HepG2 (cell line): ENCODE measurements at regions not wholly inside any gene's neighbourhood (a gene's known extent, or its start where the extent isn't known, plus 50 kb on each side); places are given as distances from the start of the nearest gene placed in this dataset.

Source experiments
- ATAC-seq: fragments of 200-7000 bp; cut with Tn5 transposase; 3 replicates; pipeline ENCODE4 v1.9.1; 2020; ENCODE audit warnings: mild to moderate bottlenecking, moderate library complexity
- BruUV-seq: library from RNA; stranded (reverse); fragments of 400-500 nt; replicated peaks from 2 replicates; lab custom pipeline; 2021; lab: Mats Ljungman, UMichigan
- CTCF ChIA-PET: fragments of 300-600 bp; formaldehyde crosslinking; extraction: SDS; loops from one replicate; lab custom pipeline; 2021; ENCODE audit warnings: low total read pairs, inconsistent platforms, low intra/inter-chr PET ratio; lab: Yijun Ruan, JAX
- POLR2A ChIA-PET: fragments of 350-600 bp; sonication (Branson Sonifier 250); formaldehyde crosslinking; loops from one replicate; lab custom pipeline; 2020; ENCODE audit warnings: antibody characterized with exemption, inconsistent platforms; lab: Yijun Ruan, JAX
- DNase-seq: peaks from one replicate; pipeline ENCODE4 v3.0.0-alpha.2; 2015; ENCODE audit warnings: low spot score
- FAIRE-seq: peaks from 3 replicates; lab custom pipeline; 2011; peaks lifted over from hg19 to GRCh38; lab: Jason Lieb, UNC
- H2AFZ ChIP-seq: one replicate; pipeline ENCODE4 v1.6.1; 2011; ENCODE audit warnings: low read length, inconsistent platforms
- H3K27ac ChIP-seq: fragments of 300-600 bp; 3 replicates; pipeline ENCODE4 v1.8.0; 2011; ENCODE audit warnings: mixed run types, mild to moderate bottlenecking, mixed read lengths, low read length, inconsistent platforms; ENCODE audit not compliant: insufficient read depth; ENCODE audit errors: extremely low read length
- H3K27me3 ChIP-seq, 2 experiments: fragments of 200-600 bp in 1 of 2; 2 replicates in 1 of 2; 3 replicates in 1 of 2; pipeline versions ENCODE4 v1.6.0 to v1.8.0; 2011; ENCODE audit warnings: low read length in 2 of 2, mild to moderate bottlenecking in 2 of 2, moderate library complexity in 2 of 2, inconsistent platforms in 1 of 2; ENCODE audit not compliant: insufficient read depth in 2 of 2, control insufficient read depth in 1 of 2
- H3K36me3 ChIP-seq, 2 experiments: fragments of 200-600 bp in 1 of 2; replicated peaks in 1 of 2; 2 replicates in 1 of 2; 3 replicates in 1 of 2; pipeline versions ENCODE4 v1.5.1 to v1.8.0; 2011; ENCODE audit warnings: low read length in 2 of 2, inconsistent platforms in 1 of 2; ENCODE audit not compliant: insufficient read depth in 2 of 2, control insufficient read depth in 1 of 2
- H3K4me1 ChIP-seq: 2 replicates; pipeline ENCODE4 v1.5.1; 2012; ENCODE audit warnings: low read length, inconsistent platforms; ENCODE audit not compliant: insufficient read depth
- H3K4me2 ChIP-seq: 2 replicates; pipeline ENCODE4 v1.6.0; 2011; ENCODE audit warnings: low read depth, low read length, inconsistent platforms
- H3K4me3 ChIP-seq, 3 experiments: fragments of 200-600 bp in 1 of 3; sonication (generic), shearing (Covaris generic) in 1 of 3; replicated peaks in 1 of 3; 2 replicates each; pipeline ENCODE4 v1.5.1; 2011 to 2016; ENCODE audit warnings: low read length in 3 of 3, inconsistent platforms in 2 of 3, low read depth in 2 of 3, mild to moderate bottlenecking in 2 of 3, control low read depth in 1 of 3, mixed read lengths in 1 of 3; ENCODE audit not compliant: insufficient read depth in 1 of 3
- H3K79me2 ChIP-seq: one replicate; pipeline ENCODE4 v1.6.1; 2011; ENCODE audit warnings: low read length, inconsistent platforms; ENCODE audit not compliant: insufficient read depth
- H3K9ac ChIP-seq: 2 replicates; pipeline ENCODE4 v1.6.0; 2011; ENCODE audit warnings: mild to moderate bottlenecking, low read depth, low read length, inconsistent platforms; ENCODE audit not compliant: insufficient read depth
- H3K9me3 ChIP-seq: 2 replicates; pipeline ENCODE4 v1.5.1; 2012; ENCODE audit warnings: mild to moderate bottlenecking, low read length
- H4K20me1 ChIP-seq: 2 replicates; pipeline ENCODE4 v1.6.0; 2011; ENCODE audit warnings: inconsistent platforms, mild to moderate bottlenecking, low read length, moderate library complexity; ENCODE audit not compliant: insufficient read depth
- ARNTL ChIP-seq: sonication (generic); formaldehyde crosslinking; IDR thresholded peaks from 2 replicates; pipeline ENCODE4 v1.4.0; 2020; ENCODE audit warnings: mild to moderate bottlenecking, missing genetic modification reagents
- CBFB ChIP-seq: sonication (generic); formaldehyde crosslinking; IDR thresholded peaks from 2 replicates; pipeline ENCODE4 v1.4.0; 2020; ENCODE audit warnings: missing genetic modification reagents
- DMAP1 ChIP-seq: IDR thresholded peaks from 2 replicates; pipeline ENCODE4 v1.6.1; 2016
- MYNN ChIP-seq: sonication (generic); formaldehyde crosslinking; IDR thresholded peaks from 2 replicates; pipeline ENCODE4 v1.4.0; 2020; ENCODE audit warnings: mild to moderate bottlenecking, low read depth, missing genetic modification reagents
- NCOA1 ChIP-seq: sonication (generic); formaldehyde crosslinking; IDR thresholded peaks from 2 replicates; pipeline ENCODE4 v1.9.0; 2021; ENCODE audit warnings: missing genetic modification reagents
- STAT5B ChIP-seq: sonication (generic); formaldehyde crosslinking; IDR thresholded peaks from 2 replicates; pipeline ENCODE4 v1.4.0; 2020; ENCODE audit warnings: missing genetic modification reagents
- ZFAT ChIP-seq: sonication (generic); formaldehyde crosslinking; conservative IDR thresholded peaks from 2 replicates; pipeline ENCODE4 v1.8.1; 2023; ENCODE audit warnings: missing genetic modification reagents, inconsistent platforms
- ZNF160 ChIP-seq: sonication (generic); formaldehyde crosslinking; IDR thresholded peaks from 2 replicates; pipeline ENCODE4 v1.8.0; 2022; ENCODE audit warnings: mild to moderate bottlenecking, inconsistent platforms, missing genetic modification reagents
- WGBS: methylation state at CpG from one replicate; pipeline ENCODE4 v1.1.6; 2017; ENCODE audit warnings: low lambda C conversion rate; 5-methylcytosine and 5-hydroxymethylcytosine counted together
- in situ Hi-C: cut with HindIII; loops from 2 replicates; pipeline ENCODE4 v1.10.0; 2017; ENCODE audit warnings: low pct_unique_long_range_greater_than_20kb; ENCODE audit not compliant: extremely low pct_ligation_motif_present
- intact Hi-C: fragments of 100-400 bp; cut with micrococcal nuclease; formaldehyde crosslinking; loops from one replicate; pipeline ENCODE4 v1.10.0; 2022; ENCODE audit not compliant: unreplicated experiment
- TF ChIP-seq, protein P1 (sequence below), 2 experiments: sonication (generic) in 1 of 2; formaldehyde crosslinking in 1 of 2; IDR thresholded peaks; 2 replicates each; pipeline versions ENCODE4 v1.6.1 to v1.9.0; 2014 to 2022; ENCODE audit warnings: antibody characterized with exemption in 1 of 2, borderline replicate concordance in 1 of 2, inconsistent platforms in 1 of 2, low read depth in 1 of 2, missing genetic modification reagents in 1 of 2
- TF ChIP-seq, protein P2 (sequence below), 2 experiments: sonication (generic) in 1 of 2; formaldehyde crosslinking in 1 of 2; IDR thresholded peaks; 2 replicates each; pipeline versions ENCODE4 v1.4.0 to v1.6.1; 2018 to 2020; ENCODE audit warnings: missing genetic modification reagents in 2 of 2, borderline replicate concordance in 1 of 2, low read depth in 1 of 2, mild to moderate bottlenecking in 1 of 2, missing biosample characterization in 1 of 2

DNA sequence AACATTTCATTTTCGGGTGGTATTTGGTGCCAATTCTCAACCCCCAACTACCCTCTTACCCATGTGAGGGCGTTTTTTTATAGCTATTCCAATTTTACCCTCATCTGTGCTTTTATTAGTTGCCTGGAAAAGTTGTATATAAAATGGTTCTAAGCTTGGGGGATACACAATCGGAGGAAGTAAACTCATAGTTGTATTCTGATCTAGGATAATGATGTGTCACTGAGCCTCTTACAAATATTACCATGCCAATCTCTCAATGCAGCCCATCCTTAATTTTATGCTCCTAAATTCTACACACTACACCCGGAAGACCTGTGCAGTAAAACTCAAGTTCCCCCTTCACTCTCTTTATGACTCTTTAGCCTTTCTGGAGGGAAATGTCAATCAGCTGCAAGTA lies 1206.5 kb upstream of the FLRT2 start (continued):
- no peak for TF ChIP-seq DMAP1 (CRISPR knock-in tag)
- TF ChIP-seq, all 625 proteins: peak for 0

DNA sequence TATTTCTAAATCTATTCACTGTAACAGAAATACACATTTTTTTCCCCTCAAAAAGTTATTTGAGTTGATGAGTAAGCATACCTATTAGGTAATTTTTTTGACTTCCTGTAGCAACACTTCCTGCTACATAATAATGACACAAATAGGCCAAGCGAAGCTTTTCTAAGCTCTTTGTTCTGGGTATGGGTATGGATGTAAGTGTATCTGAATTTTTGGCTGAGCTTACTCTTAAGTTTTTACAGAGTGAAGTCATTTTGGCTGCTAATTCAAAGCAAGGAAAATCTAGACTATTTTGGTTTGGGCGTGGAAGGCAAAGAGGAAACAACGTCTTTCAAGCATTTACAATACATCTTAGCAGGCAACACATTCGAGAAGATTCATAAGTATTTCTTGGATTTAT lies 1206.0 kb upstream of the FLRT2 start:
- Histone ChIP-seq H4K20me1 (no peaks in the 10 kb centered on the region), H3K4me3 (no peak overlapping the region), H3K9me3 (peaks cover 92% of the 10 kb centered on the region), H3K9ac (no peak overlapping the region), H3K4me2 (no peak overlapping the region), H3K4me1 (no peaks in the 10 kb centered on the region), H3K79me2 (no peaks in the 10 kb centered on the region), H3K27me3 (no peaks in the 10 kb centered on the region), H3K27ac (no peak overlapping the region), H2AFZ (no peak overlapping the region), H3K36me3 (no peaks in the 10 kb centered on the region)
- under 1% methylated on average over 4 of the region's 4 CpGs for WGBS
- FAIRE-seq (no peak), DNase-seq (no peak), ATAC-seq (no peak)
- in situ Hi-C loops, result no loop called here
- POLR2A ChIA-PET, result no interaction called here
- BruUV-seq, result no TSS peak
- intact Hi-C loops, result no loop called here
- CTCF ChIA-PET, result no interaction called here
- no peak for TF ChIP-seq MYNN (CRISPR knock-in tag)
- TF ChIP-seq, protein P1, sequence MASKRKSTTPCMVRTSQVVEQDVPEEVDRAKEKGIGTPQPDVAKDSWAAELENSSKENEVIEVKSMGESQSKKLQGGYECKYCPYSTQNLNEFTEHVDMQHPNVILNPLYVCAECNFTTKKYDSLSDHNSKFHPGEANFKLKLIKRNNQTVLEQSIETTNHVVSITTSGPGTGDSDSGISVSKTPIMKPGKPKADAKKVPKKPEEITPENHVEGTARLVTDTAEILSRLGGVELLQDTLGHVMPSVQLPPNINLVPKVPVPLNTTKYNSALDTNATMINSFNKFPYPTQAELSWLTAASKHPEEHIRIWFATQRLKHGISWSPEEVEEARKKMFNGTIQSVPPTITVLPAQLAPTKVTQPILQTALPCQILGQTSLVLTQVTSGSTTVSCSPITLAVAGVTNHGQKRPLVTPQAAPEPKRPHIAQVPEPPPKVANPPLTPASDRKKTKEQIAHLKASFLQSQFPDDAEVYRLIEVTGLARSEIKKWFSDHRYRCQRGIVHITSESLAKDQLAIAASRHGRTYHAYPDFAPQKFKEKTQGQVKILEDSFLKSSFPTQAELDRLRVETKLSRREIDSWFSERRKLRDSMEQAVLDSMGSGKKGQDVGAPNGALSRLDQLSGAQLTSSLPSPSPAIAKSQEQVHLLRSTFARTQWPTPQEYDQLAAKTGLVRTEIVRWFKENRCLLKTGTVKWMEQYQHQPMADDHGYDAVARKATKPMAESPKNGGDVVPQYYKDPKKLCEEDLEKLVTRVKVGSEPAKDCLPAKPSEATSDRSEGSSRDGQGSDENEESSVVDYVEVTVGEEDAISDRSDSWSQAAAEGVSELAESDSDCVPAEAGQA (IDR thresholded peaks at IDR 0.05; ENCODE audit: low read depth), result no peak
- TF ChIP-seq, protein P1 (CRISPR knock-in tag; IDR thresholded peaks at IDR 0.05; ENCODE audit: borderline replicate concordance), result no peak
- TF ChIP-seq CBFB (CRISPR knock-in tag), result no peak
- no peak for TF ChIP-seq ZNF160 (CRISPR knock-in tag)
- TF ChIP-seq, protein P2, sequence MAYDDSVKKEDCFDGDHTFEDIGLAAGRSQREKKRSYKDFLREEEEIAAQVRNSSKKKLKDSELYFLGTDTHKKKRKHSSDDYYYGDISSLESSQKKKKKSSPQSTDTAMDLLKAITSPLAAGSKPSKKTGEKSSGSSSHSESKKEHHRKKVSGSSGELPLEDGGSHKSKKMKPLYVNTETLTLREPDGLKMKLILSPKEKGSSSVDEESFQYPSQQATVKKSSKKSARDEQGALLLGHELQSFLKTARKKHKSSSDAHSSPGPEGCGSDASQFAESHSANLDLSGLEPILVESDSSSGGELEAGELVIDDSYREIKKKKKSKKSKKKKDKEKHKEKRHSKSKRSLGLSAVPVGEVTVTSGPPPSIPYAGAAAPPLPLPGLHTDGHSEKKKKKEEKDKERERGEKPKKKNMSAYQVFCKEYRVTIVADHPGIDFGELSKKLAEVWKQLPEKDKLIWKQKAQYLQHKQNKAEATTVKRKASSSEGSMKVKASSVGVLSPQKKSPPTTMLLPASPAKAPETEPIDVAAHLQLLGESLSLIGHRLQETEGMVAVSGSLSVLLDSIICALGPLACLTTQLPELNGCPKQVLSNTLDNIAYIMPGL (CRISPR knock-in tag; IDR thresholded peaks at IDR 0.05; ENCODE audit: borderline replicate concordance in 1 of 2, low read depth in 1 of 2), result no peak
- TF ChIP-seq ZFAT (CRISPR knock-in tag), result no peak
- TF ChIP-seq STAT5B (CRISPR knock-in tag), result no peak
- TF ChIP-seq ARNTL (CRISPR knock-in tag), result no peak
- no peak for TF ChIP-seq NCOA1 (CRISPR knock-in tag)
